ENCODE measurements at regions not wholly inside any gene's neighbourhood (a gene's known extent, or its start where the extent isn't known, plus 50 kb on each side); places are given as distances from the start of the nearest gene placed in this dataset.

- TF ChIP-seq CTCF (IDR thresholded peaks at IDR 0.05; ENCODE audit: insufficient read depth, low read depth, low read length, missing control alignments) = no peak
- no peak for DNase-seq (ENCODE audit: low read depth)
- no peak overlapping the region for H3K4me3 ChIP-seq (ENCODE audit: low read length)
These were observed 319.5 kb upstream of the GPR149 start for GRCh38 chr3:154749514-154749913.

- peak; percentile 42 for TF ChIP-seq CTCF (IDR thresholded peaks at IDR 0.05; ENCODE audit: insufficient read depth, low read depth, low read length, missing control alignments)
- DNase-seq (ENCODE audit: low read depth) = peak; percentile 20
- H3K4me3 ChIP-seq (ENCODE audit: low read length) = no peak overlapping the region
These were observed 315.9 kb upstream of the GPR149 start for GRCh38 chr3:154745929-154746328.

GRCh38 chr3:154745122-154745521 is 315.1 kb upstream of the GPR149 start:
- no peak overlapping the region for H3K4me3 ChIP-seq (ENCODE audit: low read length)
- TF ChIP-seq CTCF (IDR thresholded peaks at IDR 0.05; ENCODE audit: insufficient read depth, low read depth, low read length, missing control alignments) = no peak
- DNase-seq (ENCODE audit: low read depth) = no peak

- no peak overlapping the region for H3K4me3 ChIP-seq (ENCODE audit: low read length)
- no peak for TF ChIP-seq CTCF (IDR thresholded peaks at IDR 0.05; ENCODE audit: insufficient read depth, low read depth, low read length, missing control alignments)
- no peak for DNase-seq (ENCODE audit: low read depth)
These were observed 313.4 kb upstream of the GPR149 start for GRCh38 chr3:154743418-154743817.

- no peak for DNase-seq (ENCODE audit: low read depth)
- H3K4me3 ChIP-seq (ENCODE audit: low read length) = no peak overlapping the region
- TF ChIP-seq CTCF (IDR thresholded peaks at IDR 0.05; ENCODE audit: insufficient read depth, low read depth, low read length, missing control alignments) = no peak
These were observed 304.5 kb upstream of the GPR149 start for GRCh38 chr3:154734468-154734867.

GRCh38 chr3:154730186-154730585 is 300.2 kb upstream of the GPR149 start:
- no peak overlapping the region for H3K4me3 ChIP-seq (ENCODE audit: low read length)
- DNase-seq (ENCODE audit: low read depth) = peak; percentile 24
- peak; percentile 46 for TF ChIP-seq CTCF (IDR thresholded peaks at IDR 0.05; ENCODE audit: insufficient read depth, low read depth, low read length, missing control alignments)

GRCh38 chr3:154729741-154730140 is 299.8 kb upstream of the GPR149 start:
- no peak for DNase-seq (ENCODE audit: low read depth)
- TF ChIP-seq CTCF (IDR thresholded peaks at IDR 0.05; ENCODE audit: insufficient read depth, low read depth, low read length, missing control alignments) = no peak
- H3K4me3 ChIP-seq (ENCODE audit: low read length) = no peak overlapping the region

Data from epithelial cell of esophagus (primary cell).